G401 (cell line): ENCODE measurements at regions not wholly inside any gene's neighbourhood (a gene's known extent, or its start where the extent isn't known, plus 50 kb on each side); places are given as distances from the start of the nearest gene placed in this dataset.
"Not testable (repeated sequence)": the region's sequence is repeated elsewhere in the genome, so short reads cannot be mapped to it uniquely, and the experiment has no call there.

Experiments used
- DNase-seq: peaks from one replicate; pipeline ENCODE4 v3.0.0-alpha.2; 2015; ENCODE audit warnings: low spot score
- in situ Hi-C: cut with HindIII; loops from 2 replicates; pipeline ENCODE4 v1.10.0; 2016; ENCODE audit warnings: low sequenced_read_pairs, mixed read lengths

DNA sequence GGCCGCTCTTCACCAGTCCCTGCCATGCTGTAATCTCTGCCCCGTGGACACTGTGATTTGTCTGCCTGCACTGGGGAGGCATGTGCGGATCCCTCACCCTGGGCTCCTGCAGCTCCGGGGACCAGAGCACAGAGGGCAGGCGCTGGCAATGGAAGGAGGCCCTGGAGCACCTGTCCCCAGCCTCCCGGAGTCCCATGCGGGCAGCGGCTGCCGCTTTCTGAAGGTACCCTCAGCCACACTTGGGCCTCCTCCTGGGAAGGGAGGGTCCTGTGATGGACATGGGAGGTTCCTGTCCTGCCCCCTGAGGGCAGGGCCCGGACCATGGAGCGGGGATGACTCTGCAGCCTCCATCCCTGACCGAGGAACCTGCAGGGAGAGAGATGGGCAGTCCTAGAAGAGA is 297.4 kb upstream of the SFSWAP start:
- in situ Hi-C loops, result no loop called here

DNA sequence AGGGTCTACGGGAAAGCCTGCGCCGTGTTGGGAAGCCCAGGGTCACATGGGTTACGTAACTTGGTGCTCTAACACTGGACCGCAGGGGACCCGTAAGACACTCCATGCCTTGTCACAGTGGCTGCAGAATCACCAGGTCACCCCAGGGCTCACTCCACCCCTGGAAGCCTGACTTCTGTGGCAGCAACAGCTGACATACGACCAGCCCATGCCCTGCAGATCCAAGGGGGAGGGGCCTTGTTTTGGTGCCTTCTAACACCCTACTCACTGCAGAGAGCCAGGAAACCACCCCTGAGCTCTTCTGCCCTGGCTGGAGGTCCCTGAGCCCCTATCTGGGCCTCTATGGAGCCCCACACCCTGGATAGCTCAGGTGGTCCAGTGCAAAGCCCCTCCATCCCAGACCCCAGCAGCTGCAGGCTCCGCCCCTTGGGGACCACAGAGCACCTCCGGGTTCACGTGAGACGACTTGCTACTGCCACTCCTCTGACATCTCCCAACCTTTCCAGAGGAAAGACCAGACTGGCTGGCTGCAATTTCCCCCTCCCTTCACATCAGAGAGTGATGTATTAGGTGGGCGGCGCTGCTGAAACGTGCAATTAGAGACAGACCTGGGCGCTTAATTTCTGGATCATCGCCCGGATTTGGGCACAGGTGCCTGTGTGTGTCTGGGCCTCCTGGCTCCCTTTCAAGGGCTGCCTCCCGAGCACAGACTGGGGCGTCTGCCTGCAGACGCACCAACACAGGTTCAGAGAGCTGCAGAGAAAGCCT is 296.6 kb upstream of the SFSWAP start:
- DNase-seq, in situ Hi-C loops: not testable (repeated sequence)

More for the DNA sequence above, 297.4 kb upstream of the SFSWAP start:
- DNase-seq, result no peak

DNA sequence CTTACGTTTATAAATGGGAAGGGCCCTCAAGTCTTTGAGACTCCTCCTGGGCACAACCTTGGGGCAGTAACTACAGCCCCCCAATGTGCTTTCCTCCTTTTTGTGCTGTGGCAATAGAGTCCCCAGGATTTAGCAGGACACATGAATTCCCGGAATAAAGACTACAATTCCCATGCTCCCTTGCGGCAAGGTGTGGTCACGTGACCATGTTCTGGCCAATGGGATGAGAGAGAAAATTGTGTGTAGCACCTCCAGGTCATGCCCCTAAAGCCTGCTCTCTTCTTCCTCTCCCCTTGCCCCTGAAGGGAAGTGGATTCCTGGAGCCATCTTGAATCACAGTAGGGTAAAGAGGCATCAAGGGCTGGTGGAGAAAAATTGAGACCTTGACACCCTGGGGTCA is 295.1 kb upstream of the SFSWAP start:
- DNase-seq, result no peak
- in situ Hi-C loops, result no loop called here

- in situ Hi-C loops, result no loop called here
- no peak for DNase-seq
Measured at GRCh38 chr12:131418121-131418520, 292.8 kb upstream of the SFSWAP start.

GRCh38 chr12:131418884-131419283 is 292.0 kb upstream of the SFSWAP start:
- no peak for DNase-seq
- in situ Hi-C loops, result no loop called here

- DNase-seq, result no peak
- in situ Hi-C loops, result no loop called here
Measured at GRCh38 chr12:131420867-131421447, 289.9 kb upstream of the SFSWAP start.

GRCh38 chr12:131421509-131422186 is 289.2 kb upstream of the SFSWAP start:
- no peak for DNase-seq
- in situ Hi-C loops, result no loop called here

- no peak for DNase-seq
- in situ Hi-C loops, result no loop called here
Measured at GRCh38 chr12:131422187-131422520, 288.7 kb upstream of the SFSWAP start.

DNA sequence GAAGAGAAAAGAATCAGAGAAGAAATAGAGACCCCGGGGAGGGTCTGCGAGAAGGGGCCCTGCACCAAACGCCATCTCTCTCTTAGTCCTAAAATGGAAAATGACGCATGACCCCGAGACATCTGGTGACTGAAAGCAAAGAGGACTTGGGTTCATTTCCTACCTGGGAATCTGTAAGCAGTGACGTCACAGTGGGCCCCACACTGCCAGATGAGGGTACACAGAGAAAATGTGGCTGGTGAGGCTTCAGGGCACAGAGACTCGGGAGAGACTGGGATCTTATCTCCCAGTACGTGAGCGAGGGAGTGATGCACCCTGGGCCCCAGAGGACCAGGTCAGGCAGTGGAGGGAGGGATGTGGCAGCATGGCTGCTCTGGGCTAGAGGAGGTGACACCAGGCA is 288.1 kb upstream of the SFSWAP start:
- in situ Hi-C loops, result no loop called here
- DNase-seq, result no peak

DNA sequence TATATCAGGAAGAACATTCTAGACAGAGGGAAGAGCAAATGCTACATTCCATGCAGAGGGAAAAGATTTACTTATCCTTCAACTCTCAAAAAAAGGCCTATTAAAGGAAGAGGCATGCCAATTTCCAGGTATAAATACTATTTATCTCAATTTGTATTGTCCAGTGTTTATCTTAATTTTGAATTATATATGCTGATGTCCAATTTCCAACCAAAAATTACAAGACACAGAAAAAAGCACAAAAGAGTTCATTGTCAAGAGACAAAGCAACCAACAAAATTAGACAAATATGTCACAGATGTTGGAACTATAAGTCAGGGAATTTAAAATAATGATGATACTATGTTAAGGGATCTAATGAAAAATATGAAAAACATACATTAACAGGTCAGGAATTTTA is 286.6 kb upstream of the SFSWAP start:
- DNase-seq, result no peak
- in situ Hi-C loops, result no loop called here

DNA sequence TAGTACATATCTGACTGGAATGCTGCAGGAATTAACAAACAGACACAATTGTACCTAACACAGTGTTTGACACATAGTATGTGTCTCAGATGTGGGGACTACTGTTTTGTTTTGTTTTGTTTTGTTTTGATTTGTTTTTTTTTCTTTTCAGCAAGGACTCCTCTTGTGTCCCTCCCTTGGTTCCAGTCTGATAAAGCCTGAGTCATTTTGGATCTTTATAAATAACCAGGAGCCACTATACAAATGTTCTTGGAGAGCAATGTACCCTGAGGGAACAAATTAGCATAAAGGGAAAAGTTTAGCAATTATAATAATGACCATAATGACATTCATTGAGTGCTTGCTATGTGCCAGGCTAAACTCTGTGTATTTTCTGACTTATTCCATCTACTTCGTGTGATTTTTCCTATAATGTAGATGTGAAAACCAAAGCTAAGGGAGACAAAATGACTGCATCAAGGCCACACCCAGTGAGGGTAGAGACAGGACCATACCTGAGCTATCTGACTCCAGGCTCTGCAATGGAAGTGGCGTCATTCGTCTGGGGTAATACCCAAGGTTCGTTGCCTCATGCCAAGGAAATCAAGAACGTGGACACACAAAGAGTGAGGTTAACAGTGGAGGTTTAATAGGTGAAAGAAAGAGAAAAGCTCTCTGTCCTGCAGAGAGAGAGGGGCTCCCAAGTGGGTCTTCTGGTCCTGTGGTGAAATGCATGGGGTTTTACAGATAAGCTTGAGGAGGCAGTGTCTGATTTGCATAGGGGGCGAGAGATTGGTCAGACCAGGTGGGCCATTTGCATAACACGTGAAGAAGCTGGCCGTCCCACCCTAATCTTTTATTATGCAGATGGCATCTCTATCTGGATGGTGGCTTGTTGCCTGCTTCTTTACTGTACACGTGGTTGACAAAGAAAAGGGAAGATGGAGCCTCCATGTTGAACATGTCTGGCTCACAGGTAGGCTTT is 285.5 kb upstream of the SFSWAP start:
- no peak for DNase-seq
- in situ Hi-C loops, result no loop called here

DNA sequence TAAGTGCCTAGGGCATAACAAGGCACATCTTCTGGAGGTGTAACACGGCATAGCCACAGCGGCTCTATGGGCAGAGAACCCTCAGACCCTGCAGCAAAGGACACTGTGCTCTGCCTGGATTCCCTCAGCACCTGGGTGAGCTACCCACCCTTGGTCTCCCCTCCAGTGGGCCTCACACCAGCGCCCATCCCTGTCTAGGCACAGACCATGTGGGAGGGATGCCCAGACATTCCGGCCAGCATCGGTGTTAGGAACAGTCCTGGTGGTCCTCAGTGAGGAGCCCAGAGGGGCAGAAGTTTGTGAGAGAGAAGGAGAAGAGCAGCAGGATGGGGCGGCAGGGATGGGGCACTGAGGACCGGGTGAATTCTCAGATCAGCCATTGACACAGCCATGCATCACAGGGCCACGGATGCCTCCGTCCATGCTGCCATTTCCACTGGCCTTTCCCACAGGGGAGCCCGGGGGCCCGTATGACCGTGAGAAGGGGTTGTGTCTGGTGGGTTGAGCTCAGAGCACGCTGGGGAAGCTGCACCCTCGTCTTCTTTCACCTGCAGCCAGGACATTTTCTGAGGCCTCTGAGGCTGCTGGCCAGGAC is 282.7 kb upstream of the SFSWAP start:
- in situ Hi-C loops, result no loop called here
- DNase-seq, result no peak

- in situ Hi-C loops, result not testable (repeated sequence)
Measured at GRCh38 chr12:131429221-131429620, 281.7 kb upstream of the SFSWAP start.

DNA sequence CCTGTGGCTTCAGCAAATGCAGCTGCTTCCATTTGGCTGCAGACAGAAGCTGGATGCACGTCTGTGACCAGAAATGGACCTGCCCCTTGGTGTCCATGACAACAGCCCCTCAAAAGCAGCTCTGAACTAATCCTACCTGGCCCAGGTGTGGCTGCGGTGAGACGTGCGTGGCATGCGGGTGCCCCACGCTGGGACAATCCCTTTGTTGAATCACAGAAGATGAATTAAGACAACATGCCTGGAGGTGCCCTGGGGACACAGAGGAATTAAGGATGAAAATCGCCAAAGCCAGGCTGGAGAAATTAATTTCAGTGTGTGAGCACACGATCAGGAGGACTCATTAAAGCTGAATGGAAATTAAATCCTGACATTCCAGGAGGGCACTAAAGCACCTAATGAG is 281.2 kb upstream of the SFSWAP start:
- DNase-seq, in situ Hi-C loops: not testable (repeated sequence)

More at GRCh38 chr12:131429221-131429620, 281.7 kb upstream of the SFSWAP start:
- not testable (repeated sequence) for DNase-seq

- in situ Hi-C loops, result no loop called here
- DNase-seq, result no peak
Measured at GRCh38 chr12:131430158-131430742, 280.6 kb upstream of the SFSWAP start.

GRCh38 chr12:131431126-131431655 is 279.7 kb upstream of the SFSWAP start:
- DNase-seq, in situ Hi-C loops: not testable (repeated sequence)

DNA sequence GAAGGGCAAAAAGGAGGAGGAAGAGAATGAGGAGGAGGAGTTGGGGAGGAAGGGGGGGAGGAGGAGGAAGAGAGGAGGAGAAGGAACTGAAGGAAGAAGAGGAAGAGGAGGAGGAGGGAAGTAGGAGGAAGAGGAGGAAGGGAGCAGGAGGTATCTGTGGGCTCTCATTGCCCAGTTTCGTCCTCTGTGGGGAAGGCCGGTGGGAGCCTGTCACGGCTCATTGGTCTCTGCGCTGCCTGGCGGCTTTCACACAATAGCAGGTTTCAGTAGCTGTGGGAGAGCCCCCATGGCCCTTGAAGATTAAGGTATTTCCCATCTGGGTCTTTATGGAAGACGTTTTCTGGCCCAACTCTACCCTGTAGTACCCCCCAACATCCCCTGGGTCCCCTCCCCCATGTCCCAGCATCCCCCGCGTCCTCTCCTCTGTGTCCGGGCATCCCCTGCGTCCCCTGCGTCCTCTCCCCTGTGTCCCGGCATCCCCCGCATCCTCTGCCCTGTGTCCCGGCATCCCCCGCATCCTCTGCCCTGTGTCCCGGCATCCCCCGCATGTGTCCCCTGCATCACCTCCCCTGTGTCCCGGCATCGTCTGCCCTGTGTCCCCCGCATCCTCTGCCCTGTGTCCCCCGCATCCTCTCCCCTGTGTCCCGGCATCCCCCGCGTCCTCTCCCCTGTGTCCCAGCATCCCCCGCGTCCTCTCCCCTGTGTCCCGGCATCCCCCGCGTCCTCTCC is 278.2 kb upstream of the SFSWAP start:
- DNase-seq, result no peak
- in situ Hi-C loops, result no loop called here
